PC-3 (cell line): ENCODE measurements at regions not wholly inside any gene's neighbourhood (a gene's known extent, or its start where the extent isn't known, plus 50 kb on each side); places are given as distances from the start of the nearest gene placed in this dataset.

Source experiments
- ATAC-seq: fragments of 200-7000 bp; cut with Tn5 transposase; 2 replicates; pipeline ENCODE4 v1.9.1; 2020; ENCODE audit warnings: mild to moderate bottlenecking, moderate library complexity
- BruUV-seq: library from RNA; stranded (reverse); fragments of 400-500 nt; replicated peaks from 2 replicates; lab custom pipeline; 2021; lab: Mats Ljungman, UMichigan
- CTCF ChIA-PET: fragments of 300-600 bp; sonication (Branson Sonifier 250); formaldehyde crosslinking; loops from one replicate; lab custom pipeline; 2022; ENCODE audit warnings: antibody characterized with exemption; lab: Charles Lee
- POLR2A ChIA-PET: fragments of 300-600 bp; sonication (Branson Sonifier 250); formaldehyde crosslinking; loops from one replicate; lab custom pipeline; 2022; ENCODE audit warnings: antibody characterized with exemption; ENCODE audit not compliant: unreplicated experiment; lab: Charles Lee
- DNase-seq: peaks from one replicate; pipeline ENCODE4 v3.0.0-alpha.2; 2015
- H2AFZ ChIP-seq: fragments of 300-600 bp; sonication (generic); 2 replicates; pipeline ENCODE4 v1.6.0; 2016; ENCODE audit warnings: antibody characterized with exemption, low read length
- H3F3A ChIP-seq: fragments of 300-600 bp; sonication (generic); one replicate; pipeline ENCODE4 v1.6.0; 2017; ENCODE audit warnings: antibody characterized with exemption, low read length, control low read depth, mild to moderate bottlenecking; ENCODE audit not compliant: unreplicated experiment
- H3K27ac ChIP-seq: fragments of 300-600 bp; sonication (generic); 2 replicates; pipeline ENCODE4 v1.5.1; 2016; ENCODE audit warnings: mild to moderate bottlenecking, low read length
- H3K27me3 ChIP-seq: fragments of 300-600 bp; sonication (generic); 2 replicates; pipeline ENCODE4 v1.6.1; 2016; ENCODE audit warnings: low read length, mixed read lengths
- H3K36me3 ChIP-seq: fragments of 300-600 bp; sonication (generic); 2 replicates; pipeline ENCODE4 v1.6.1; 2016; ENCODE audit warnings: low read depth, mixed run types, low read length, mixed read lengths
- H3K4me1 ChIP-seq: fragments of 300-600 bp; sonication (generic); 2 replicates; pipeline ENCODE4 v1.5.1; 2016; ENCODE audit warnings: low read length; ENCODE audit not compliant: insufficient read depth
- H3K4me2 ChIP-seq: fragments of 300-600 bp; sonication (generic); 2 replicates; pipeline ENCODE4 v1.6.0; 2016; ENCODE audit warnings: low read length
- H3K4me3 ChIP-seq: fragments of 300-600 bp; sonication (generic); 2 replicates; pipeline ENCODE4 v1.5.1; 2016; ENCODE audit warnings: mild to moderate bottlenecking, low read length, mixed read lengths
- H3K79me2 ChIP-seq: fragments of 300-600 bp; sonication (generic); 2 replicates; pipeline ENCODE4 v1.6.1; 2017; ENCODE audit warnings: low read length, mixed read lengths
- H3K9ac ChIP-seq: fragments of 300-600 bp; sonication (generic); 2 replicates; pipeline ENCODE4 v1.6.0; 2016; ENCODE audit warnings: mild to moderate bottlenecking, low read length
- H3K9me2 ChIP-seq: fragments of 300-600 bp; sonication (generic); replicated peaks from 2 replicates; pipeline ENCODE4 v1.6.1; 2016; ENCODE audit warnings: mixed run types, low read length, mixed read lengths
- H3K9me3 ChIP-seq: fragments of 300-600 bp; sonication (generic); 2 replicates; pipeline ENCODE4 v1.6.1; 2016; ENCODE audit warnings: low read length, mixed read lengths
- H4K20me1 ChIP-seq: fragments of 300-600 bp; sonication (generic); 2 replicates; pipeline ENCODE4 v1.6.1; 2016; ENCODE audit warnings: low read length, mixed read lengths
- EZH2 ChIP-seq: fragments of 300-600 bp; sonication (generic); IDR thresholded peaks from one replicate; pipeline ENCODE4 v1.6.1; 2017; ENCODE audit warnings: antibody characterized with exemption, mild to moderate bottlenecking, low read length; ENCODE audit not compliant: unreplicated experiment
- EZH2phosphoT487 ChIP-seq: fragments of 300-600 bp; sonication (generic); IDR thresholded peaks from 2 replicates; pipeline ENCODE4 v1.6.1; 2018; ENCODE audit warnings: mild to moderate bottlenecking, antibody characterized with exemption, low read length, borderline replicate concordance
- intact Hi-C: fragments of 100-400 bp; cut with micrococcal nuclease; formaldehyde crosslinking; loops from 2 replicates; pipeline ENCODE4 v1.9.0; 2023
- TF ChIP-seq, protein P1 (sequence below): fragments of 300-600 bp; sonication (generic); conservative IDR thresholded peaks from 2 replicates; pipeline ENCODE4 v1.5.1; 2017; ENCODE audit warnings: antibody characterized with exemption, low read depth, mild to moderate bottlenecking, low read length

DNA sequence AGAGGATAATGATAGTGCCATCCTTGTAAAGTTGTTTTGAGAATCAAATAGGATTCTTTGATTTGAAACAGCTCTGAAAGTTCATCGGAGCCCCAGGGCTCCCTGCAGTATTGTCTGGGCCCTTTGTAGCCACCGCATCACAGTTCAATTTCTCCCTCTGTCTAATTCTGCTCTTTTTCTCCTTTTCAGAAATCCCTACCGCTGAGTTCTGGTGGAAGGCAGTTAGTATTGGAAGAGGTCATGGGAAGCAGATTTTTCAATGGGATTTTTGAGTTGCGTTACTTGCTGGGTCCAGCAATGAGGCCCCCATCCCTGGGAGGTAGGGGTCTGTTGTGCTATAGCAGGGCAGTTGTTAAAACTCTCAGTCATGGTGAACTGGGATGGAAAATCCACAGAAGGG is 101.0 kb upstream of the DISP3 start:
- H3F3A ChIP-seq: no peaks in the 10 kb centered on the region
- ATAC-seq (no peak), DNase-seq (no peak)
- no peaks in the 10 kb centered on the region for H3K79me2 ChIP-seq
- no peak overlapping the region for H3K4me2 ChIP-seq
- H3K9me2 ChIP-seq: no peaks in the 10 kb centered on the region
- H3K4me1 ChIP-seq: no peaks in the 10 kb centered on the region
- TF ChIP-seq EZH2phosphoT487 (no peak), EZH2 (no peak)
- TF ChIP-seq, protein P1, sequence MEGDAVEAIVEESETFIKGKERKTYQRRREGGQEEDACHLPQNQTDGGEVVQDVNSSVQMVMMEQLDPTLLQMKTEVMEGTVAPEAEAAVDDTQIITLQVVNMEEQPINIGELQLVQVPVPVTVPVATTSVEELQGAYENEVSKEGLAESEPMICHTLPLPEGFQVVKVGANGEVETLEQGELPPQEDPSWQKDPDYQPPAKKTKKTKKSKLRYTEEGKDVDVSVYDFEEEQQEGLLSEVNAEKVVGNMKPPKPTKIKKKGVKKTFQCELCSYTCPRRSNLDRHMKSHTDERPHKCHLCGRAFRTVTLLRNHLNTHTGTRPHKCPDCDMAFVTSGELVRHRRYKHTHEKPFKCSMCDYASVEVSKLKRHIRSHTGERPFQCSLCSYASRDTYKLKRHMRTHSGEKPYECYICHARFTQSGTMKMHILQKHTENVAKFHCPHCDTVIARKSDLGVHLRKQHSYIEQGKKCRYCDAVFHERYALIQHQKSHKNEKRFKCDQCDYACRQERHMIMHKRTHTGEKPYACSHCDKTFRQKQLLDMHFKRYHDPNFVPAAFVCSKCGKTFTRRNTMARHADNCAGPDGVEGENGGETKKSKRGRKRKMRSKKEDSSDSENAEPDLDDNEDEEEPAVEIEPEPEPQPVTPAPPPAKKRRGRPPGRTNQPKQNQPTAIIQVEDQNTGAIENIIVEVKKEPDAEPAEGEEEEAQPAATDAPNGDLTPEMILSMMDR: no peak
- H3K36me3 ChIP-seq: no peaks in the 10 kb centered on the region
- intact Hi-C loops: no loop called here
- ChIA-PET POLR2A (no interaction called here), CTCF (no interaction called here)
- no TSS peak for BruUV-seq
- no peaks in the 10 kb centered on the region for H4K20me1 ChIP-seq
- no peak overlapping the region for H3K9ac ChIP-seq
- no peak overlapping the region for H2AFZ ChIP-seq
- H3K27ac ChIP-seq: no peak overlapping the region
- H3K4me3 ChIP-seq: no peak overlapping the region
- peaks cover 31% of the 10 kb centered on the region for H3K27me3 ChIP-seq
- no peaks in the 10 kb centered on the region for H3K9me3 ChIP-seq

DNA sequence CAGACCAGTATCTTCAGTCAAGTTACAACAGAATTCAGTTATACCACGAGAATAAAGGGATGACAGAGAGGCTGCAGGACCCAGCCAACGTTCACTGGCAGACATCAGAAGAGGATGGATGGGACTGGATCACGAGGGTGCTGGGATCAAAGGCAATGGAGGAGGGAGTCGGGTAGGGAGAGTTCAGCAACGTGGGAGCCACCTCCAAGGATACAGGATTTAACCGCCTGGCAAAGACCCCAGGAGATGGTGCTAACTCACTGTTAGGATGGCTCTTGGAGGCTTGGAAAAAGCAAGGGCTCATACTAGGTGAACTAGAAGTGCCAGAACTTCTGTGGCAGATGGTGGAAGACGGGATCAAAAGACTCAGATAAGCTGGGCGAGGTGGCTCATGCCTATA is 99.1 kb upstream of the DISP3 start:
- Histone ChIP-seq H3K27me3 (peaks cover 31% of the 10 kb centered on the region), H3K9ac (no peak overlapping the region), H3K4me1 (no peaks in the 10 kb centered on the region), H3K9me2 (no peaks in the 10 kb centered on the region), H3K79me2 (no peaks in the 10 kb centered on the region), H2AFZ (no peak overlapping the region), H4K20me1 (no peaks in the 10 kb centered on the region), H3K9me3 (no peaks in the 10 kb centered on the region), H3K27ac (no peak overlapping the region), H3K4me3 (no peak overlapping the region), H3K4me2 (no peak overlapping the region), H3F3A (no peaks in the 10 kb centered on the region), H3K36me3 (no peaks in the 10 kb centered on the region)
- CTCF ChIA-PET: no interaction called here
- no peak for DNase-seq
- TF ChIP-seq, protein P1: no peak
- TF ChIP-seq EZH2 (no peak), EZH2phosphoT487 (no peak)
- no peak for ATAC-seq
- BruUV-seq: no TSS peak
- POLR2A ChIA-PET: no interaction called here
- intact Hi-C loops: no loop called here

DNA sequence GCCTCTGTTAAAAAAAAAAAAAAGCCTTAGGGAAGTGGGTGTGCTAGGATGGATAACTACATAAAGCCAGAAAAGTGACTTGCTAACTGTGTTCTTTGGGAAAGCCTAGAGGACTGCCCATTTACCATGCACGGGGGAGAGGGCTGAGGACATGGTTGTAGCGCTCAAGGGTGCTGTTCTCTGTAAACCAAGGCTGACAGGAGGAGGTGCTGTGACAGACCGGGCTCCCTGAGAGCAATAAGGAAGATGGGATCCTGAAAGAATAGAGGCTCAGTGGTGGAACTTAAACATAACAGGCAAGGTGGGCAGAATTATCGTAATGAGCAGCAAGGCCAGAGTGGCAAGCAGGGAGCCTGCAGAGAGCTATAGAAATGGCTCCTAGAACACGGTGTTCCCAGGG is 98.5 kb upstream of the DISP3 start:
- no peaks in the 10 kb centered on the region for H3K9me2 ChIP-seq
- H3K27ac ChIP-seq: no peak overlapping the region
- H3K4me1 ChIP-seq: no peaks in the 10 kb centered on the region
- ChIA-PET CTCF (no interaction called here), POLR2A (no interaction called here)
- intact Hi-C loops: no loop called here
- H3K79me2 ChIP-seq: no peaks in the 10 kb centered on the region
- no peak overlapping the region for H2AFZ ChIP-seq
- no peaks in the 10 kb centered on the region for H3F3A ChIP-seq
- no peak overlapping the region for H3K4me2 ChIP-seq
- TF ChIP-seq EZH2phosphoT487 (no peak), EZH2 (no peak)
- TF ChIP-seq, protein P1: no peak
- no peaks in the 10 kb centered on the region for H4K20me1 ChIP-seq
- H3K36me3 ChIP-seq: no peaks in the 10 kb centered on the region
- H3K4me3 ChIP-seq: no peak overlapping the region
- no peaks in the 10 kb centered on the region for H3K9me3 ChIP-seq
- ATAC-seq (no peak), DNase-seq (no peak)
- peaks cover 31% of the 10 kb centered on the region for H3K27me3 ChIP-seq
- H3K9ac ChIP-seq: no peak overlapping the region
- BruUV-seq: no TSS peak
